Chondrocyte (in vitro differentiated cells): ENCODE measurements at regions not wholly inside any gene's neighbourhood (a gene's known extent, or its start where the extent isn't known, plus 50 kb on each side); places are given as distances from the start of the nearest gene placed in this dataset.

Experiments
- DNase-seq: peaks from one replicate; pipeline ENCODE4 v3.0.0; 2021; ENCODE audit warnings: mixed read lengths, low spot score
- H3K27ac Mint-ChIP-seq: one replicate; pipeline ENCODE4 v1.8.0; 2021; ENCODE audit warnings: mild to moderate bottlenecking, moderate library complexity, mixed read lengths; ENCODE audit not compliant: unreplicated experiment
- H3K27me3 Mint-ChIP-seq: 2 replicates; pipeline ENCODE4 v1.8.0; 2021; ENCODE audit warnings: low read depth, mixed read lengths
- H3K36me3 Mint-ChIP-seq: 2 replicates; pipeline ENCODE4 v1.8.0; 2021; ENCODE audit warnings: low read depth, mixed read lengths
- H3K4me1 Mint-ChIP-seq: 2 replicates; pipeline ENCODE4 v1.8.0; 2021; ENCODE audit warnings: low read depth, mild to moderate bottlenecking, mixed read lengths
- H3K4me3 Mint-ChIP-seq: one replicate; pipeline ENCODE4 v1.8.0; 2021; ENCODE audit warnings: mild to moderate bottlenecking, moderate library complexity, mixed read lengths; ENCODE audit not compliant: unreplicated experiment
- H3K9me3 Mint-ChIP-seq: 2 replicates; pipeline ENCODE4 v1.8.0; 2021; ENCODE audit warnings: low read depth, mixed read lengths
- TF ChIP-seq, protein P1 (sequence below): fragments of 200-600 bp; sonication (generic); IDR thresholded peaks from 2 replicates; pipeline ENCODE4 v1.5.0; 2021; ENCODE audit warnings: antibody characterized with exemption, mild to moderate bottlenecking, moderate library complexity

DNA sequence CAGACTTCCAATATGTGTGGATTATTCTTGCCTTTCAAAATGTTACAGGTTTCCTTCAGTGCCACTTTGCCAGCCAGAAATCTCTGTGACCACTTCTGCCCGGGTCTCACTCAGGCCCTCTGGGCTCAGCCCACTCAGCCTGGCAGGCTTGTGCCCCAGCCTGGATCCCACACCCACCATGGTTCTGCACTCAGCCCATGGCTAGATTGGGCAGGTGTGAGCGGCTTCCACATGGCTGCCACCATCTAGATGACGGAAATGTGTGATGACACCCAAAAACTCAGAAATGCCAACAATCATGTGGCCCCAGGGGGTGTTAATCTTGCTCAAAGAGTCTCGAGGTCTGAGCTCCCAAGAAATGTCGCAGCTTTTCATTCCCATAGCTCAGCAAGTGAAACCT is 1097.5 kb upstream of the SLC39A10 start:
- Mint-ChIP-seq H3K27me3 (peaks cover 8% of the 10 kb centered on the region), H3K4me1 (no peaks in the 10 kb centered on the region), H3K36me3 (no peaks in the 10 kb centered on the region), H3K9me3 (no peaks in the 10 kb centered on the region), H3K4me3 (no peak overlapping the region), H3K27ac (no peak overlapping the region)
- peak; percentile 46 for DNase-seq
- TF ChIP-seq, protein P1, sequence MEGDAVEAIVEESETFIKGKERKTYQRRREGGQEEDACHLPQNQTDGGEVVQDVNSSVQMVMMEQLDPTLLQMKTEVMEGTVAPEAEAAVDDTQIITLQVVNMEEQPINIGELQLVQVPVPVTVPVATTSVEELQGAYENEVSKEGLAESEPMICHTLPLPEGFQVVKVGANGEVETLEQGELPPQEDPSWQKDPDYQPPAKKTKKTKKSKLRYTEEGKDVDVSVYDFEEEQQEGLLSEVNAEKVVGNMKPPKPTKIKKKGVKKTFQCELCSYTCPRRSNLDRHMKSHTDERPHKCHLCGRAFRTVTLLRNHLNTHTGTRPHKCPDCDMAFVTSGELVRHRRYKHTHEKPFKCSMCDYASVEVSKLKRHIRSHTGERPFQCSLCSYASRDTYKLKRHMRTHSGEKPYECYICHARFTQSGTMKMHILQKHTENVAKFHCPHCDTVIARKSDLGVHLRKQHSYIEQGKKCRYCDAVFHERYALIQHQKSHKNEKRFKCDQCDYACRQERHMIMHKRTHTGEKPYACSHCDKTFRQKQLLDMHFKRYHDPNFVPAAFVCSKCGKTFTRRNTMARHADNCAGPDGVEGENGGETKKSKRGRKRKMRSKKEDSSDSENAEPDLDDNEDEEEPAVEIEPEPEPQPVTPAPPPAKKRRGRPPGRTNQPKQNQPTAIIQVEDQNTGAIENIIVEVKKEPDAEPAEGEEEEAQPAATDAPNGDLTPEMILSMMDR, result no peak

DNA sequence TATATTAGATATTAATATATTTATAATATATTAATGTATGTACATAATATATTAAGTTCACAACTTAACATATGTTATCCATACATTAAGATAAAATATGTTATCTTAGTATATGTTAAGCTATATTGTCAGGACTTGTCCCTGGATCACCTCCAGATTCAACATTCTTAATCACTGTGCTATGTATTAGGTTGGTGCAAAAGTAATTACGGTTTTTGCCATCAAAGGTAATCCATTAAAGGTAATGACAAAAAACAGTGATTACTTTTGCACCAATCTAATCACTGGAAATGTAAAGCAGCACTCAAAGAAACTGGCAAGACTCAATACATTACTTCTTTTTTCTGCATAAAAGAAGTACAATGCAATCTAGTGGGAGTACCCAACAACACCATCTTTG is 1099.0 kb upstream of the SLC39A10 start:
- Mint-ChIP-seq H3K27ac (no peak overlapping the region), H3K9me3 (no peaks in the 10 kb centered on the region), H3K27me3 (peaks cover 9% of the 10 kb centered on the region), H3K4me1 (no peaks in the 10 kb centered on the region), H3K4me3 (no peak overlapping the region), H3K36me3 (no peaks in the 10 kb centered on the region)
- TF ChIP-seq, protein P1, result no peak
- DNase-seq, result no peak

- Mint-ChIP-seq H3K9me3 (no peaks in the 10 kb centered on the region), H3K27ac (no peak overlapping the region), H3K36me3 (no peaks in the 10 kb centered on the region), H3K4me3 (no peak overlapping the region), H3K27me3 (peaks cover 9% of the 10 kb centered on the region), H3K4me1 (no peaks in the 10 kb centered on the region)
- TF ChIP-seq, protein P1, result no peak
- no peak for DNase-seq
These were observed 1100.4 kb upstream of the SLC39A10 start for GRCh38 chr2:194556629-194557028.

DNA sequence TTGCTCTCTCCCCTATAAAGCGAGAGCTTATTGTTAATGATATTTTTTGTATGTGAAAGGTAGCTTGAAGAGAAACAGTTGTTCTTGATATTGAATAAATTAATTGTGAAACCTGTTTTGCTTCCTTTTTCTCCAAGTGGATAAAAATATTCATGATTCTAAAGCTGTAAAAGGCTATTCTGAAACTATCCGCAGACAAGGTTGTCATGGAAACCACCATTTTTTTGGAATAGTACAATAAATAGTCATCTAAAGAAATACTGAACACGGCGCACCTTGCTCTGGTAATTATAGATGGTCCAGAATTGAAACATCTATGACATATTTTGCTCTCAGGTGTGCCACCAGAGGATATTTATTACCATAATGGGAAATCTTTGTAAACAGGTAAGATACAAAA is 1103.0 kb upstream of the SLC39A10 start:
- Mint-ChIP-seq H3K27me3 (peaks cover 9% of the 10 kb centered on the region), H3K36me3 (no peaks in the 10 kb centered on the region), H3K9me3 (no peaks in the 10 kb centered on the region), H3K4me3 (no peak overlapping the region), H3K4me1 (no peaks in the 10 kb centered on the region), H3K27ac (no peak overlapping the region)
- no peak for DNase-seq
- TF ChIP-seq, protein P1, result no peak

- H3K27me3 Mint-ChIP-seq, result peaks cover 11% of the 10 kb centered on the region
- H3K4me3 Mint-ChIP-seq, result no peak overlapping the region
- H3K9me3 Mint-ChIP-seq, result no peaks in the 10 kb centered on the region
- no peaks in the 10 kb centered on the region for H3K4me1 Mint-ChIP-seq
- H3K27ac Mint-ChIP-seq, result no peak overlapping the region
- TF ChIP-seq, protein P1, result no peak
- DNase-seq, result no peak
- H3K36me3 Mint-ChIP-seq, result no peaks in the 10 kb centered on the region
These were observed 1106.3 kb upstream of the SLC39A10 start for GRCh38 chr2:194550702-194551101.
